ENCODE measurements at regions not wholly inside any gene's neighbourhood (a gene's known extent, or its start where the extent isn't known, plus 50 kb on each side); places are given as distances from the start of the nearest gene placed in this dataset.

GRCh38 chr1:242745079-242745478, 220.6 kb upstream of the PLD5 start (continued):
- TF ChIP-seq RAD21 (IDR thresholded peaks at IDR 0.05; ENCODE audit: insufficient read depth, low read depth, low read length) (no peak), ZNF24 (IDR thresholded peaks at IDR 0.05) (no peak)

GRCh38 chr1:242743983-242744780, 219.7 kb upstream of the PLD5 start:
- no peaks in the 10 kb centered on the region for H3K36me3 ChIP-seq (ENCODE audit: control insufficient read depth in 2 of 2, insufficient read depth in 2 of 2, low read length in 1 of 2)
- no TSS peak for BruUV-seq (replicated peaks)
- ChIA-PET POLR2A (no interaction called here), SMC1A (ENCODE audit: uncharacterized antibody, unreplicated experiment) (no interaction called here), RAD21 (ENCODE audit: unreplicated experiment) (no interaction called here), CTCF (no interaction called here)
- no peak overlapping the region for H2AFZ ChIP-seq (ENCODE audit: control insufficient read depth, low read depth, low read length)
- in situ Hi-C loops (cut with MboI) (no loop called here), intact Hi-C loops (cut with micrococcal nuclease; ENCODE audit: unreplicated experiment) (no loop called here)
- H3K4me3 ChIP-seq, result no peak overlapping the region
- 26% methylated on average over 6 of the region's 6 CpGs for WGBS (ENCODE audit: insufficient coverage, insufficient replicate concordance, low lambda C conversion rate, missing lambda C conversion rate)
- no peaks in the 10 kb centered on the region for H3K79me2 ChIP-seq (ENCODE audit: control insufficient read depth, insufficient read depth, low read length)
- no peak overlapping the region for H3K9ac ChIP-seq (ENCODE audit: control insufficient read depth, insufficient read depth, low read length)
- H3K27ac ChIP-seq (ENCODE audit: control insufficient read depth, insufficient read depth), result no peak overlapping the region
- DNase-seq (ENCODE audit: low read depth, low spot score) (no peak), ATAC-seq (no peak), FAIRE-seq (no peak)
- H3K4me2 ChIP-seq (ENCODE audit: control insufficient read depth, insufficient read depth), result no peak overlapping the region
- H3K4me1 ChIP-seq (ENCODE audit: control insufficient read depth, insufficient read depth, low read length), result no peaks in the 10 kb centered on the region
- H4K20me1 ChIP-seq (ENCODE audit: control insufficient read depth, insufficient read depth), result no peaks in the 10 kb centered on the region
- TF ChIP-seq USF2 (IDR thresholded peaks at IDR 0.05; ENCODE audit: borderline replicate concordance, low read depth, low read length) (no peak), FOS (IDR thresholded peaks at IDR 0.05; ENCODE audit: borderline replicate concordance, extremely low read depth, insufficient read length) (no peak), BACH1 (IDR thresholded peaks at IDR 0.05; ENCODE audit: borderline replicate concordance) (no peak), PBX3 (IDR thresholded peaks at IDR 0.05; ENCODE audit: insufficient replicate concordance, low read depth, low read length) (no peak), SMARCA5 (IDR thresholded peaks at IDR 0.05) (no peak), EP300 (IDR thresholded peaks at IDR 0.05; ENCODE audit: borderline replicate concordance in 1 of 2, control insufficient read depth in 1 of 2, low read depth in 2 of 2, low read length in 2 of 2) (no peak), POLR2AphosphoS5 (IDR thresholded peaks at IDR 0.05; ENCODE audit: low read length) (no peak), ZZZ3 (IDR thresholded peaks at IDR 0.05; ENCODE audit: control insufficient read depth, insufficient read length, low read depth) (no peak), RBBP5 (conservative IDR thresholded peaks at IDR 0.05) (no peak), FOXM1 (IDR thresholded peaks at IDR 0.05; ENCODE audit: low read depth, low read length) (no peak), POLR2AphosphoS2 (IDR thresholded peaks at IDR 0.05; ENCODE audit: low read depth, low read length) (no peak)
- no peaks in the 10 kb centered on the region for H3K27me3 ChIP-seq (replicated peaks in 1 of 2; ENCODE audit: control insufficient read depth in 2 of 2, insufficient read depth in 2 of 2, low read length in 1 of 2)
- H3K9me3 ChIP-seq (replicated peaks; ENCODE audit: control insufficient read depth, insufficient read depth, low read length), result no peaks in the 10 kb centered on the region

Data from GM12878 (cell line).